SK-N-SH treated with all-trans-retinoic acid at 6 μM for 48 hours (cell line): ENCODE measurements at regions not wholly inside any gene's neighbourhood (a gene's known extent, or its start where the extent isn't known, plus 50 kb on each side); places are given as distances from the start of the nearest gene placed in this dataset.

ENCODE experiments used
- ATAC-seq: fragments of 200-7000 bp; cut with Tn5 transposase; 3 replicates; pipeline ENCODE4 v1.9.1; 2020; ENCODE audit warnings: mild to moderate bottlenecking, moderate library complexity
- ARNTL ChIP-seq: fragments of 450-650 bp; formaldehyde crosslinking; IDR thresholded peaks from 2 replicates; pipeline ENCODE4 v1.5.0; 2020; ENCODE audit warnings: low read depth, mild to moderate bottlenecking, moderate library complexity, borderline replicate concordance
- BACH2 ChIP-seq: fragments of 250-450 bp; sonication (Bioruptor Pico); IDR thresholded peaks from 2 replicates; pipeline ENCODE4 v1.9.0; 2021; ENCODE audit warnings: mild to moderate bottlenecking, borderline replicate concordance
- CSDC2 ChIP-seq: fragments of 250-450 bp; sonication (Bioruptor Pico); IDR thresholded peaks from 2 replicates; pipeline ENCODE4 v1.5.0; 2020; ENCODE audit warnings: mild to moderate bottlenecking, moderate library complexity
- CSRNP3 ChIP-seq: fragments of 250-450 bp; sonication (Bioruptor Pico); IDR thresholded peaks from 2 replicates; pipeline ENCODE4 v1.5.1; 2021; ENCODE audit warnings: mild to moderate bottlenecking, moderate library complexity
- ESRRG ChIP-seq: fragments of 250-450 bp; sonication (Bioruptor Pico); IDR thresholded peaks from 2 replicates; pipeline ENCODE4 v1.6.1; 2021; ENCODE audit warnings: mild to moderate bottlenecking
- ISL1 ChIP-seq: fragments of 250-450 bp; sonication (Bioruptor Pico); IDR thresholded peaks from 2 replicates; pipeline ENCODE4 v2.1.2; 2022; ENCODE audit warnings: mild to moderate bottlenecking, moderate library complexity
- OSR1 ChIP-seq: fragments of 250-450 bp; sonication (Bioruptor Pico); IDR thresholded peaks from 2 replicates; pipeline ENCODE4 v1.8.0; 2022; ENCODE audit warnings: moderate library complexity, mild to moderate bottlenecking, inconsistent platforms
- PPARA ChIP-seq: fragments of 250-450 bp; sonication (Bioruptor Pico); IDR thresholded peaks from 2 replicates; pipeline ENCODE4 v1.5.0; 2020; ENCODE audit warnings: mild to moderate bottlenecking, borderline replicate concordance
- RARB ChIP-seq: fragments of 250-450 bp; sonication (Bioruptor Pico); IDR thresholded peaks from 2 replicates; pipeline ENCODE4 v1.8.0; 2021; ENCODE audit warnings: mild to moderate bottlenecking, moderate library complexity
- SNAI2 ChIP-seq: fragments of 250-450 bp; sonication (Bioruptor Pico); IDR thresholded peaks from 2 replicates; pipeline ENCODE4 v1.5.0; 2020; ENCODE audit warnings: mild to moderate bottlenecking, moderate library complexity
- TOX ChIP-seq: fragments of 250-450 bp; sonication (Bioruptor Pico); IDR thresholded peaks from 2 replicates; pipeline ENCODE4 v1.8.0; 2021; ENCODE audit warnings: mild to moderate bottlenecking, moderate library complexity, borderline replicate concordance
- TSHZ2 ChIP-seq: fragments of 250-450 bp; sonication (Bioruptor Pico); IDR thresholded peaks from 2 replicates; pipeline ENCODE4 v1.5.0; 2020; ENCODE audit warnings: mild to moderate bottlenecking, moderate library complexity
- ZFP3 ChIP-seq: fragments of 250-450 bp; sonication (Bioruptor Pico); IDR thresholded peaks from 2 replicates; pipeline ENCODE4 v1.5.0; 2020; ENCODE audit warnings: mild to moderate bottlenecking, moderate library complexity
- ZFP30 ChIP-seq: fragments of 450-650 bp; formaldehyde crosslinking; IDR thresholded peaks from 2 replicates; pipeline ENCODE4 v1.5.0; 2022; ENCODE audit warnings: mild to moderate bottlenecking, moderate library complexity
- ZNF70 ChIP-seq: fragments of 450-650 bp; formaldehyde crosslinking; IDR thresholded peaks from 2 replicates; pipeline ENCODE4 v1.5.0; 2020; ENCODE audit warnings: mild to moderate bottlenecking, moderate library complexity
- ZNF8 ChIP-seq: fragments of 450-650 bp; formaldehyde crosslinking; IDR thresholded peaks from 2 replicates; pipeline ENCODE4 v1.5.0; 2020; ENCODE audit warnings: mild to moderate bottlenecking, moderate library complexity
- TF ChIP-seq, protein P1 (sequence below): fragments of 250-450 bp; sonication (Bioruptor Pico); IDR thresholded peaks from 2 replicates; pipeline ENCODE4 v1.8.0; 2021; ENCODE audit warnings: low read depth, mild to moderate bottlenecking, moderate library complexity, borderline replicate concordance
- TF ChIP-seq, protein P2 (sequence below): fragments of 250-450 bp; sonication (Bioruptor Pico); IDR thresholded peaks from 2 replicates; pipeline ENCODE4 v1.5.1; 2020; ENCODE audit warnings: low read depth, mild to moderate bottlenecking, moderate library complexity

GRCh38 chr2:65781756-65782155 lies 349.4 kb upstream of the SPRED2 start:
- TF ChIP-seq RARB (CRISPR knock-in tag): no peak
- no peak for TF ChIP-seq BACH2 (CRISPR knock-in tag)
- TF ChIP-seq ZFP30: no peak
- TF ChIP-seq ISL1 (CRISPR knock-in tag): no peak
- no peak for TF ChIP-seq ZNF8 (CRISPR knock-in tag)
- TF ChIP-seq, protein P1, sequence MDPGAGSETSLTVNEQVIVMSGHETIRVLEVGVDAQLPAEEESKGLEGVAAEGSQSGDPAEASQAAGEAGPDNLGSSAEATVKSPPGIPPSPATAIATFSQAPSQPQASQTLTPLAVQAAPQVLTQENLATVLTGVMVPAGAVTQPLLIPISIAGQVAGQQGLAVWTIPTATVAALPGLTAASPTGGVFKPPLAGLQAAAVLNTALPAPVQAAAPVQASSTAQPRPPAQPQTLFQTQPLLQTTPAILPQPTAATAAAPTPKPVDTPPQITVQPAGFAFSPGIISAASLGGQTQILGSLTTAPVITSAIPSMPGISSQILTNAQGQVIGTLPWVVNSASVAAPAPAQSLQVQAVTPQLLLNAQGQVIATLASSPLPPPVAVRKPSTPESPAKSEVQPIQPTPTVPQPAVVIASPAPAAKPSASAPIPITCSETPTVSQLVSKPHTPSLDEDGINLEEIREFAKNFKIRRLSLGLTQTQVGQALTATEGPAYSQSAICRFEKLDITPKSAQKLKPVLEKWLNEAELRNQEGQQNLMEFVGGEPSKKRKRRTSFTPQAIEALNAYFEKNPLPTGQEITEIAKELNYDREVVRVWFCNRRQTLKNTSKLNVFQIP (CRISPR knock-in tag): no peak
- TF ChIP-seq ESRRG (CRISPR knock-in tag): no peak
- no peak for TF ChIP-seq PPARA
- no peak for TF ChIP-seq ARNTL (CRISPR knock-in tag)
- no peak for TF ChIP-seq CSRNP3 (CRISPR knock-in tag)
- no peak for TF ChIP-seq ZFP3 (CRISPR knock-in tag)
- TF ChIP-seq TSHZ2 (CRISPR knock-in tag): no peak
- no peak for TF ChIP-seq CSDC2 (CRISPR knock-in tag)
- no peak for ATAC-seq

GRCh38 chr2:65779021-65779420 lies 346.6 kb upstream of the SPRED2 start:
- TF ChIP-seq, protein P1 (CRISPR knock-in tag): no peak
- no peak for TF ChIP-seq SNAI2
- TF ChIP-seq ZNF70 (CRISPR knock-in tag): no peak
- TF ChIP-seq OSR1 (CRISPR knock-in tag): no peak
- TF ChIP-seq ARNTL (CRISPR knock-in tag): no peak
- no peak for TF ChIP-seq TOX
- TF ChIP-seq CSDC2 (CRISPR knock-in tag): no peak
- TF ChIP-seq ESRRG (CRISPR knock-in tag): no peak
- TF ChIP-seq, protein P2, sequence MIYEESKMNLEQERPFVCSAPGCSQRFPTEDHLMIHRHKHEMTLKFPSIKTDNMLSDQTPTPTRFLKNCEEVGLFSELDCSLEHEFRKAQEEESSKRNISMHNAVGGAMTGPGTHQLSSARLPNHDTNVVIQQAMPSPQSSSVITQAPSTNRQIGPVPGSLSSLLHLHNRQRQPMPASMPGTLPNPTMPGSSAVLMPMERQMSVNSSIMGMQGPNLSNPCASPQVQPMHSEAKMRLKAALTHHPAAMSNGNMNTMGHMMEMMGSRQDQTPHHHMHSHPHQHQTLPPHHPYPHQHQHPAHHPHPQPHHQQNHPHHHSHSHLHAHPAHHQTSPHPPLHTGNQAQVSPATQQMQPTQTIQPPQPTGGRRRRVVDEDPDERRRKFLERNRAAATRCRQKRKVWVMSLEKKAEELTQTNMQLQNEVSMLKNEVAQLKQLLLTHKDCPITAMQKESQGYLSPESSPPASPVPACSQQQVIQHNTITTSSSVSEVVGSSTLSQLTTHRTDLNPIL (CRISPR knock-in tag): no peak
- no peak for TF ChIP-seq BACH2 (CRISPR knock-in tag)
- ATAC-seq: no peak

GRCh38 chr2:65778137-65778536 lies 345.7 kb upstream of the SPRED2 start:
- no peak for TF ChIP-seq TOX
- TF ChIP-seq, protein P1 (CRISPR knock-in tag): no peak
- TF ChIP-seq, protein P2 (CRISPR knock-in tag): no peak
- TF ChIP-seq OSR1 (CRISPR knock-in tag): no peak
- no peak for TF ChIP-seq ZFP30
- no peak for TF ChIP-seq ZNF8 (CRISPR knock-in tag)
- no peak for TF ChIP-seq ZNF70 (CRISPR knock-in tag)
- no peak for TF ChIP-seq RARB (CRISPR knock-in tag)
- ATAC-seq: no peak
